ENCODE measurements at regions not wholly inside any gene's neighbourhood (a gene's known extent, or its start where the extent isn't known, plus 50 kb on each side); places are given as distances from the start of the nearest gene placed in this dataset.
"Not testable (repeated sequence)": the region's sequence is repeated elsewhere in the genome, so short reads cannot be mapped to it uniquely, and the experiment has no call there.

DNA sequence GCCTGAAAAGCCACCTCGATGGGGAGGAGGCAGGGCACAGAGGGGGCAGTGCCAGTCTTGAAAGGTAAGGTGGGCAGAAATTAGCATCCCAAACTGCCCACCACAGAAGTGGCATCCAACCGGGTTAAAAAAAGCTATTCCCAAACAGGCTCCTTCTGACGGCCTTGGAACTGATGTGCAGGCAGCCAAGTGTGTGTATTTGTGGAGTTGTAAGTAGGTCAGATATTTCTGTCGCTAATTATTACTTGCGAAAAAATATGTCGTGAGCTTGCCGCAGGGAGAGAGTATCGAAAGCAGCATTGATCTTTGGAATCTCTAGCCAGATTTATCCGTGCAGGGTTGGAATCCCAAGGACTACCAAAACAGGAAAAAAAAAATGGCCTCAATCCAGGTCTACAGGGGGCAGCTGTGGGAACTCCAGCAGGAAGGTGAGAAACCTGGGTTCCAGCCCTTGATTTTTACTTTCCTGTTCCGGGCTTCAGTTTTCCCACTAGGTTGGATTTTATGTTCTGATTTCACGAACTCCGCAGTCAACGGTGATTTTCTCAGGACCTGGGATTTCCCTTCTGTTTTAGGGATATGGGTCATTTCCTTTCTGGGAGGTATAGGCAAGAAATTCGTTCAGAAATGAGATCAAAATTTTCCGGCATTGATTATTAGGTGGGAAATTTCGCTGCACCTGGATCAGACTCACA, 200.8 kb downstream of the RGS3 start:
- no peak for DNase-seq (ENCODE audit: extremely low read depth, low read depth, low spot score)

DNA sequence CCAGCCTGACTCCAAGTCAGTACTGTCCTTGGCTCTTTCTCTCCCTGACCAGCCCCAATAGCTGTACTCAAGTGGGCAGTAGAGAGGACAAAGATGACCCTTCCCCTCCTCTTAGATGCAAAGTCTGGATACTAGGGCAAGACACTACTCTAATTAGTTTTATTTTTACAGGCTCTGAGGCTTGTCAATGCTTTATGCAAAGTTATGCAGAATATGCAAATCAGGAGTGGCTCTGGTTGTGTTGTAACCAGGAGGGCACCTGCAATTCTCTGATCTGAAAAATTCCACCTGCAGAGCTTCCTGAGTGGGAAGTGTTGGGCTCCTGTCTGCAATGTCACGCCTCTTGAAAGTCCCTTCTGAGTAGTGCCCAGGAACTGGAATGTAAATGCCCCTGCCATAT, 201.5 kb downstream of the RGS3 start:
- DNase-seq (ENCODE audit: extremely low read depth, low read depth, low spot score), result no peak

DNA sequence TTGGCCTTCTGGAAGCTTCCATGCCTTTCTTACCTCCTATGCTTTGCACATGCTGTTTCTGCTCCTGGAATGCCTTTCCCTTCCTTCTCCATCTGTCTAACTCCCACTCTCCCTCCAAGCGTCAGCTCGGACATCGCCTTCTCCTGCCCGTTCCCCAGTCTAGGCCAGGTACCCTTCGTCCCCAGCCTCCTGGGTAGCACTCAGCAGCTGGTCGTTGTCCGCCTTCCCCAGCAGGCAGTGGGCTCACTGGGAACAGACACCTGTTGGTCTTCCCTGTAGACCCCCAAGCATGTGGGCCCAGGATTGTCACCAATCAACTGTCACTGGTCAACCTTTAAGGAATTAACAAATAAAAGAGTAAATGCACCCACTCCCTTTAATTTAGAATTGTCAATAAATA, 202.2 kb downstream of the RGS3 start:
- no peak for DNase-seq (ENCODE audit: extremely low read depth, low read depth, low spot score)

DNA sequence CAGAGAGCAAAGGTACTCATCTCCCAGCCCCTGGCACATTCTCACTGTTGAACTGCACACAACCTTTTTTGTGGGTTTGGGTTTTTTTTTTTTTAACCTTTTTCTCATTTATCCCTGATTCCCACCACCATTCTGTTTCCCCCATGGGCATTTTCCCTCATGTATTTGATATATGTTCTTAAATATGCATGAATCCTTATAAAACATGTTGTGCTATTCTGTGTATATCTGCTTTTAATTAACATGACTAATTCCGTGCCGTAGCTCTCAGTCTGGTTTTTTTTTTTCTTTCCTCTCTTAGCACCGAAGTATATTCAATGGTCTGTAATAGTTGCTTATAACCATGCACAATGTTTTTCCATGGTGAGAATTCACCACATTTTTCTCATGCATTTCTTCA, 204.5 kb downstream of the RGS3 start:
- DNase-seq (ENCODE audit: extremely low read depth, low read depth, low spot score), result no peak

DNA sequence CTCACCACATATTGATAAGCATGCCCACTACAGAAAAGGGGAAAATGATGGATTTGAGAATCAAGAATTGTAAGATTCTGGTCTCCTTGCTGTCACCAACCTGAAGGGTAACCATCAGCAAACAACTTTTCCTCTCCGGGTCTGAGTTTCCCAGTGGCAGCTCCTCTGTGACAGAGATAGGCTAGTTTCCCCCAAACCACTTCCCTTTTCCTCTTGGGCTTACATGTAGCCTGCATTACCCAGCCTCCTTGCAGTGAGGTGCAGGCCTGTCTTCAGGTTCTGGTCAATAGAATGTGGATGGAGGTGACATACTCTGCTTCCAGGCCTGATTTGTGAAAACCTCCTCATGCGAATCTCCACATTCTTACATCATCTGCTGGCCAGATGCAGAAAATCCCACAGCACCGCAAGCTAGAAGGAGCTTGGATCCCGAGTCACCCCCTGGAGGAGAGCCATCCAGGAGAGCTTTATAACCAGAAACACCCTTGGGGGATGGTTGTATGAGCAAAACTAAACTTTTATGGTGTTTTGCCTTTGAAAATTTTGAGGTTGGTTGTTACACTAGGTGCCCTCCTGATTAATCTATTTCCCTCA, 206.1 kb downstream of the RGS3 start:
- DNase-seq (ENCODE audit: extremely low read depth, low read depth, low spot score), result no peak

DNA sequence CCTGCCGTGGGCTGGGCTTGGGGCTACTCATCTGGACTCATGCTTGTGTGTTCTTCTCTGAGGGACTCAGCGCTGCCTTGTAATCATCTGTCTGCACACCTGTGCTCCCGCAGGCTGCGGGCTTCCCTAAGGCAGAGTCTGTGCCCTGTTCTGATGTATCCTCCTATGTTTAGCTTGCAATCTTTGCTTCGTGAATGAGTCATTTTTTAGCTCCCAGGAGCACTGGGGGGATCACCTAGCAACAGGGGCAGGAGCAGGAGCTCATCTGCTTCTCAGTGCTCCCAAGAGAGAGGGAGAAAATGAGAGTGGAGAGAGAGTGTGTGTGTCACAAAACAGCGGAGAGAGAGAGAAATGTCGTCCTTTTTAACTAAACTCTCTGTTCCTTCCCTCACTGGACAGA, 202.4 kb upstream of the ZNF618 start:
- no peak for DNase-seq (ENCODE audit: extremely low read depth, low read depth, low spot score)

DNA sequence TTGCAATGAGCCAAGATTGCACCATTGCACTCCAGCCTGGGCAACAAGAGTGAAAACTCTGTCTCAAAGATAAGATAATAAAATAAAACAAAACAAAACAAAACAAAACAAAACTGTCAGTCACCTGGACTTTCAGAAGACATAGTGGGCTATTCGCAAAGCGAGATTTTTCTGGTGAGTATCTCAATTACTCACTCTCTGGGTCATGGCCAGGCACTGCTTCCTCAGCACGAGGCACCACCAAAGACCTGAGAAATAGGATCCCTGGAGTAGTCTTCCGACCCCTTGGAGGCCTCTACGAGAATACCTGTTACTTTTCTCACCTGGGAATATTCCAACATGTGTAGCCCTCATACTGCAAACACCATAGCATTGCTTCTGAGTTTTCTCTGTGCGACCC, 201.7 kb upstream of the ZNF618 start:
- DNase-seq (ENCODE audit: extremely low read depth, low read depth, low spot score), result no peak

DNA sequence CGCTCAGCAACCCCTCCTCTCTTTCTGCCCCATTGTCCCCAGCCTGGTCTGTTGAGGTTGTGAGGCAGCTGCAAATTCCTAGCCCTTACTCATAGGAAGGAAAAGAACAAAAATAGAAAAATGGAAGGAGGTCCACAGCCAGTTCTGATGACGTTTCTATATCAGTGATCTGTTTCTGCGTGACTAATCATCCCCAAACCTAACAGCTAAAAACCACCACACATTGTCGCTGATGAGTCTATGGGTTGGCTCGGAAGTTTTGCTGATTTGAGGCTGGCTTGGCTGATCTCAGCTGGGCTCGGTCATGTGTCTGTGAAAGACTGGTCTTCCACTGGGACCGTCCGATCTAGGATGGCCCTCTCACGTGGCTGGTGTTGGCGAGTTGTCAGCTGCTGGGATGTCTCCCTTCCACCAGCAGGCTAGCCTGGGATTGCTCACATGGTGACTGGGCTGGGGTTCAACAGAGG, 200.6 kb upstream of the ZNF618 start:
- peak; percentile 98 for DNase-seq (ENCODE audit: extremely low read depth, low read depth, low spot score)

DNA sequence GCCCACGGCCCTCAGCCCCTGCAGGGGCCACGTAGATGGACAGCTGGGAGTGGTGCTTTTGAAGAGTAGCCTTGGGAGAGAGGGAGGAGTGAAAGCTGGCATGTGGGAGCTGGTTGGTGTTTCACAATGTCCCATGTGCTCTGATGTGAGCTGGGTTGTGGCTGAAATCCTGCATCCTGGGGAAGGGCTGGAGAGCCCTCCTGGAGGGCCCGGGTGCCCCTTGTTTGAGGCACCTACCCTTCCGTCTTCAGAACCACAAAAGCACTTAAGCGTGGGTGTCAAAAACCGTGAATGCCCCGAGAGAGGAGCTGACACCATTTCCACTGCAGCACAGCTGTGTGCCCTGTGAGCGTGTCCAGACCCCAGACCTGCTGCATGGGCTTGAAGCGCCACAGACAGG, 199.1 kb upstream of the ZNF618 start:
- DNase-seq (ENCODE audit: extremely low read depth, low read depth, low spot score), result no peak

DNA sequence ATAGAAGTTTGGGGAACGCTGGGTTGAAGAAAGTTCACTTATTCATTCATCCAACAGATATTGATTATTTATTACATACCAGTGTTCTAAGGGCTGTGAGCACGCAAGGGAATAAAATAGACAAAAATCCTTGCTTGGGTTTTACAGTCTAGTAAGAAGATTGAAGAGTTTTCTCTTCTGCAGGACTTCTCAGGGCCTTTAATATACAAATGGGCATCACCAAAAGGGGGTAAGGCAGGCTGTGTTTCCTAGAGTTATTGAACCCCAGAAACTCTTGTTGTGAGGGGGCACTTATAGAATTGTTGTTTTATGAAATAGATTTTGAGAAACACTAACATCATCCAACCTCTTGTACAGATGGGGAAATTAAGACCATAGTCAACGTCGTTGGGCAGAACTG, 198.5 kb upstream of the ZNF618 start:
- no peak for DNase-seq (ENCODE audit: extremely low read depth, low read depth, low spot score)

DNA sequence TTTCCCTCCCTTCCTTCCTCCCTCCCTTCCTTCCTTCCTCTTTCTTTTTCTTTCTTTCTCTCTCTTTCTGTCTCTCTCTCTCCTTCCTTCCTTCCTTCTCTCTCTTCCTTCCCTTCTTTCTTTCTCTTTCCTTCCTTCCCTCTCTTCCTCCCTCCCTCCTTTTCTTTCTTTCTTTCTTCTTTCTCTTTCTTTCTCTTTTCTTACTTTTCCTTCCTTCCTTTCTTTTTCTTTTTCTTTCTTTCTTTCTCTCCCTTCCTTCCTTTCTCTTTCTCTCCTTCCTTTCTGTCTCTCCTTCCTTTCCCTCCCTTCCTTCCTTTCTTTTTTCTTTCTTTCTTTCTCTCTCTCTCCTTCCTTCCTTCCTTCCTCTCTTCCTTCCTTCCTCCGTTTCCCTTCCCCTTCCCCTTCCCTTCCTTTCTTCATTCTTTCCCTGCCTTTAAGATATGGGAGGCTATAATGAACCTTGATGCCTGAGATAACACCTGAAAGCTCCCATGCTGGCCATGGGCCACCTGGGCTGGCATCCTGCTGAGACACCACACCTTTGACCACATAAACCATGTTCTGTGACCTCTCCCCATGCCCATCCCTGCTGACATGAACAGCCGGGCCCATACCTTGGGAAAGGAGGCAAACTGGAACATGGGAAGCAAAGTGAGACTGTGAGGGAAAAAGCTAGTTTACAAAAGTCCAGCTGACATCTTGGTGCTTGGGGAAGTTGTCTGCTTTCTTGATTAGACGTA, 197.8 kb upstream of the ZNF618 start:
- no peak for DNase-seq (ENCODE audit: extremely low read depth, low read depth, low spot score)

DNA sequence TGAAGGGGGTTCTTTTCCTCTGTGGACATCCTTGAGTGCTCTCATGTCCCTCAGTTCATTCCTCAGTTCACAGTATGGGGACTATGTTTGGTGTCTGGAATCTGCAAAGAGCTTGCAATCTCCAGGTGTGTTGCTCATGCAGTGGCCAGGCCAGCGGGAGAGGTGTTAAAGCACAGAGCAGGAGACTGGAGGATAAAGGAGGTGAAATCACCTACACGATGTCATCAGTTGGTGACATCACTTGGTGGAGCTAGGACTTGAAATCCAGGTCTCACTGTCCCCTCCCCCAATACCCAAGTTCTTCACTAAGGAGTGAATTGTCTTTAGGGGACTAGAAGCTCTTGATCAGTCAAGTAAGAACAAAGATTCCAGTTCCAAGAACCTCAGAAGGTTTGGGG, 197.3 kb upstream of the ZNF618 start:
- no peak for DNase-seq (ENCODE audit: extremely low read depth, low read depth, low spot score)

DNA sequence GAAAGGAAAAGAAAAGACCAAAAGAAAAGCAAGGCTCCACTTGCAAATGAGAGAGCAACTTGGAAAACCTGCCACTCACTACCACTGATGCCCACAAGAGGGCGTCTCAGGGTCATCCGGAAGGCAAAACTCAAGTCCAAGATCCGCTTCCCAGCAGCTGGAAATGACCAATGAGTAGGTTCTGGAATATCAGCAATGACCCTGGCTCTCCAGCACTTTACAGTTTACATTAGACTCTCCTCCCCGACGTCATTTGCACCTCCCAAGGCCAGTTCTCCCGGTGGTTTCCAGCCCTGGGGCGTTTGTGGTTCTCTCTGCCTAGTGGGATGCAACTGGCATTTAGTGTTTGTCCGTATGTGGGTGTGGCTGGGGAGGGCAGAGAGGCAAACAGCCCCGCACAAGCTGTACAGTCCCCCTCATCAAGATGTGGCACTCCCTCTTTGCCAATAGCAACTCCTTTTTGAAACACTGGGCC, 193.8 kb upstream of the ZNF618 start:
- DNase-seq (ENCODE audit: extremely low read depth, low read depth, low spot score), result peak; percentile 82

DNA sequence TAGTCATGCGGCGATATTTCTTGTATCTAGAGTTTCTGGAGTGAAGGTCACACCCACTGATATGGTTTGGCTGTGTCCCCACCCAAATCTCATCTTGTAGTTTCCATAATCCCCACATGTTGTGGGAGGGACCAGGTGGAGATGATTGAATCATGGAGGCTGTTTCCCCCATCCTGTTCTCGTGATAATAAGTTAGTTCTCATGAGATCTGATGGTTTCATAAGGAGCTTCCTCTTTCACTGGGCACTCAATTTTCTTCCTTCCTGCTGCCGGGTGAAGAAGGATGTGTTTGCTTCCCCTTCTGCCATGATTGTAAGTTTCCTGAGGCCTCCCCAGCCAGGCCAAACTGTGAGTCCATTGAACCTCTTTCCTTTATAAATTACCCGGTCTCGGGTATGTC, 190.5 kb upstream of the ZNF618 start:
- not testable (repeated sequence) for DNase-seq (ENCODE audit: extremely low read depth, low read depth, low spot score)

DNA sequence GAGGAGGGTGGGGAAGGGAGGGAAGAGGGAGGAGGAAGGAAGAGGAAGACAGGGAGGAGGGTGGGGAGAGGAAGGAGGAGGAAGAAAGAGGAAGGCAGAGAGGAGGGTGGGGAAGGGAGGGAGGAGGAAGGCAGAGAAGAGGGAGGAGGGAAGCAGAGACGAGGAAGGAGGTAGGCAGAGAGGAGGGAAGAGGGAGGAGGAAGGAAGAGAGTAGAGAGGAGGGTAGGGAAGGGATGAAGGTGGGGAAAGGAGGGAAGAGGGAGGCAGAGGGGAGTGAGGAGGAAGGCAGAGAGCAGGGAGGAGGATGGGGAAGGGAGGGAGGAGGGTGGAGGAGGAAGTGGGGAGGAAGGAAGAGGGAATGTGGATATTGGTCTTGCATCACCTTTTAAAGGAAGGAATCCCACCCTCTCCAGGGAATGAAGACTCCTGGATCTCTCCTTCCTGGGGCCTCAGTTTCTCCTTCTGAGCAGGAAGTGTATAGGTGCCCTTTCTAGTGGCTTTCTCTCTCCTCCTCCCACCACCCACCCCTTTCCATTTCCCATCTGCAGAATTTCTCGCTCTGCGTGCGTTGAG, 188.9 kb upstream of the ZNF618 start:
- no peak for DNase-seq (ENCODE audit: extremely low read depth, low read depth, low spot score)

DNA sequence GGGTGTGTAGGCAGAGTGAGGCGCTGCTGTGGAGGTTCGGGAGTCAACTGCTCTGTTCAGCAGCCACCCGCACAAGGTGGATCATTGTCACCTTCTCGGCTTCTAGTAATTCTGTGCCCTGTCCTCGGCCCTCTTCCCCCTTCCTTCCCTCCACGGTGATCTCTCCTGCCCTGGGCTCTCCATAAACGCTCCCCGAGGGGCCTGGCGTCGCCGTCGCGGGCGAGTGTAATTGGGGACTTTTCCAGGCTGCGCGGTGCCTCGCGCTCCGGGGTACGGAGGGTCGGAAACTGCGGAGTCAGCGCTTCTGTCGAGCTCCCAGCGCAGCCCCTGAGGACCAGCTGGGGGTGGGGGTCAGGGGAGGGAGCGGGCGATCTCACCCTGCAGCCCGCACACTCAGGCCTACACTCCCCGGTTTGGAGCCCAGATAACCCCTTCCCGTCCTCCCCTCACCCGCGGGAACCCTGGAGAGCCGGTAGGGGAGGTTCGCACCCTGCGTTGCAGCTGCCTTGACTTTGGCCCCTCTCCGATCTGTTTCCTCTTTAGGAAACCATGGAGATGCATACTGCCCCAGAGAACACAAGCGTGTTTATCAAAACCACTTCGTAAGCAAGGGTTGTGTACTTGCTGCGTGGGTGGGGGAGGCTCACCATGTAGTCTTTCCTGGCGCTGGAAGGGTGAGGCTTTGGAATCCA, 188.3 kb upstream of the ZNF618 start:
- DNase-seq (ENCODE audit: extremely low read depth, low read depth, low spot score), result no peak

DNA sequence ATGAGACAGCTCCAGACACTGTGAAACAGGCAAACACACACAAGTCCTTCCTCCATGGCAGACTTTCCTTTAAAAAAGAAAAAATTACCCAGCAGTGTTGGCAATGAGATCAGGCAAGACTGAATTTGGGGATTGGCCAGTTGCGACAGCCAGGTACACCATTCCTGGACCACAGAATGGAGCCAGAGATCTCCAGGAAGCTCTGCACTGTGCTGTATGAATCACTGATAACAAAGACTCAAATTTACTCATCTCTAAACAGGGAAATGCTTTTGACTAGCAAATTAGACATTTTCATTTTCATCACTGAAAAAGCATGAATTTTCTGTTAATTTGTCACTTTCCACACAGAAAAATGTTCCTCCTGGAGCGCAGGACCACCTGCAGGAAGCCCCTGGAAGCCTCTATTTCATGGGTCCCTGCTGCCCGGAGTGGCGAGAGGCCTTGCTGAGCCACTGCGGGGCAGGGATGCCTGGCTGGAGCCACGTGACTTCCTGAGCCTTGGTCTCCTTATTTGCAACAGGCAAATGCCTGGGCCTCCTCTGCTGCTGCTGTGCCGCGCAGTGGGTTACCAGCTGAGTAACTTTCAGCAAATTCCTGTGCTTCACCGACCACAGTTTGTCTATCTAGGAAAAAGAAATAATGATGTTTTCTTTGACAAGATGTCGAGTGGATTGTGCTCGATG, 185.9 kb upstream of the ZNF618 start:
- no peak for DNase-seq (ENCODE audit: extremely low read depth, low read depth, low spot score)

DNA sequence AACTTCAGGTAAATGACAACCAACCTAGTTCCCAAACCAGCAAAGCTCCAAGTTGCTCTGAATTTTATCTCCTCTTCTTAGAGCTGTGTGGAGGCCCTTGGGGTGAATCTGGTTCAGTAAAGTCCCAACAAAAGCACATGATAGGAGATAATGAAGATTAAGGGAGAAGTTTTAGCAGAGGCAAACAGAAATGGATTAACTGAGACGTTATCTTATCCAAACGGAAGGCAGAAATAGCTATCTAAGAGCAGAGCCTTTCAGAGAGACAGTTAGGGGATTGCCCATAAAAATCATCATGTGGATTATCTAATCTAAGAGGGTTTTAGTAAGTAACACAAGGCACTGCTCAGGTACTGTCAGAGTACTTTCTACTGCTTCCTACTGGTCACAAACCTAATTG, 183.9 kb upstream of the ZNF618 start:
- no peak for DNase-seq (ENCODE audit: extremely low read depth, low read depth, low spot score)

DNA sequence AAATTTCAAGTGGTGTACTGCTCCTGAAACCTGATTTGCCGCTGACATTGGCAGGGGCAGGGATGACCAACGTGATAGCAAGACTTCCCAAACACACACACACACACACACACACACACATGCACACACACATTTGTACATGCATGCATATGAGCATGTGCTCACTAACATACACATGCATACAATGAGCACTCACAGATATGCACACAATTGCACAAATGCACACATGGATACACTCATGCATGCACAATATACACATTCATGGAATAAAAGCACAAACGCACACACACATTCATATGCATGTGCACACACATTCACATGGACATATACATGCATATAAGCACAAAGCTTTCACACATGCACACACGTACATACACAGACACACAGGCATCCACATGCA, 181.2 kb upstream of the ZNF618 start:
- no peak for DNase-seq (ENCODE audit: extremely low read depth, low read depth, low spot score)

DNA sequence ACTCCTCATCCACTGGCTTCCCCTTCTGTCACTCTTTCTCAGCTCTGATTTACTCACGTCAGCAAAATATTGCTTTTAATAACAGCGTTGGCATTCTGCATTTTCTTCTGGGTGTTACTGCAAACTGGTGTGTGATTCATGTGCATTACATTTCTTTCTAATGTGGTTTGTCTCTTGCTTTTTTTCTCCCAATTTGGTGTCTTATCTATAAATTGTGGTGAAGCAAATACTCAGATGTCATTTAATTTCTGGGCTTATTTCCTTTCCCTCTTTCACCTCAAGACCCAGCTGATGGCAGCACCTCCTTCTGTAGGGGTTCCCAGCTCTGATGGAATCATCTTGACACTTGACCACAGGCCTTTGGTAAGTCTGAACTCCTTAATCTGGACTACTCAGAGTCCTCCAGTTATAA, 180.7 kb upstream of the ZNF618 start:
- DNase-seq (ENCODE audit: extremely low read depth, low read depth, low spot score), result no peak

Measured in glomerular endothelial cell (primary cell).